Vagina (tissue), 2 donors: ENCODE measurements at regions not wholly inside any gene's neighbourhood (a gene's known extent, or its start where the extent isn't known, plus 50 kb on each side); places are given as distances from the start of the nearest gene placed in this dataset.

ENCODE experiments used
- POLR2A ChIP-seq, 2 donors: fragments of 450-650 bp; IDR thresholded peaks; one replicate each; pipeline ENCODE4 v1.6.1; 2017; ENCODE audit warnings: antibody characterized with exemption in 2 of 2, mild to moderate bottlenecking in 2 of 2, moderate library complexity in 2 of 2
- POLR2AphosphoS5 ChIP-seq, 2 donors: sonication (generic); formaldehyde crosslinking; IDR thresholded peaks; one replicate each; pipeline ENCODE4 v1.9.0; 2017; ENCODE audit warnings: antibody characterized with exemption in 2 of 2, mild to moderate bottlenecking in 2 of 2, low read depth in 1 of 2; ENCODE audit not compliant: insufficient read depth in 1 of 2
- TF ChIP-seq, protein P1 (sequence below), 3 experiments: fragments of 450-650 bp in 2 of 3; fragments of 200-600 bp in 1 of 3; sonication (generic) in 1 of 3; IDR thresholded peaks; one replicate each; pipeline ENCODE4 v1.5.1; 2017 to 2019; ENCODE audit warnings: antibody characterized with exemption in 3 of 3, mild to moderate bottlenecking in 2 of 3, moderate library complexity in 2 of 3

DNA sequence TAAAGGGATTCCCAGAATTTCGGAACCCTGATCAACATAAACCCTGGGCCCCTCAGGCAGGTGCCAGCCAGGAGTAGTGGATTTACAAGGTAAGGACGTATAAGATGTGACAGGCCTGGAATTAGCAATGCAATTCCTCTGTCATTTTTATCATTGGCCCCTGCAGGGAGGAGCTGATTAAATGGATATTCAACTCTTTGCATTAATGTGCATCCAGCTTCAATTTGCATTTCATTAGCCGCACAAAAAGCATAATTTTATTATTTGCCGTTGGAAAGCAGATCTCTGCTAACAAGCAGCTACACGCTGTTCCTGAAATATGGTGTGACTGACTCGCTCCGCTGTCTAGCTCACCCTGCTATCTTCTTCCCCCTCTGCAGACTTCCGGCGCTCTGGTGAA is 195.8 kb downstream of the RPS24 start:
- TF ChIP-seq, protein P1, sequence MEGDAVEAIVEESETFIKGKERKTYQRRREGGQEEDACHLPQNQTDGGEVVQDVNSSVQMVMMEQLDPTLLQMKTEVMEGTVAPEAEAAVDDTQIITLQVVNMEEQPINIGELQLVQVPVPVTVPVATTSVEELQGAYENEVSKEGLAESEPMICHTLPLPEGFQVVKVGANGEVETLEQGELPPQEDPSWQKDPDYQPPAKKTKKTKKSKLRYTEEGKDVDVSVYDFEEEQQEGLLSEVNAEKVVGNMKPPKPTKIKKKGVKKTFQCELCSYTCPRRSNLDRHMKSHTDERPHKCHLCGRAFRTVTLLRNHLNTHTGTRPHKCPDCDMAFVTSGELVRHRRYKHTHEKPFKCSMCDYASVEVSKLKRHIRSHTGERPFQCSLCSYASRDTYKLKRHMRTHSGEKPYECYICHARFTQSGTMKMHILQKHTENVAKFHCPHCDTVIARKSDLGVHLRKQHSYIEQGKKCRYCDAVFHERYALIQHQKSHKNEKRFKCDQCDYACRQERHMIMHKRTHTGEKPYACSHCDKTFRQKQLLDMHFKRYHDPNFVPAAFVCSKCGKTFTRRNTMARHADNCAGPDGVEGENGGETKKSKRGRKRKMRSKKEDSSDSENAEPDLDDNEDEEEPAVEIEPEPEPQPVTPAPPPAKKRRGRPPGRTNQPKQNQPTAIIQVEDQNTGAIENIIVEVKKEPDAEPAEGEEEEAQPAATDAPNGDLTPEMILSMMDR (IDR thresholded peaks at IDR 0.05), result no peak
- TF ChIP-seq POLR2AphosphoS5 (IDR thresholded peaks at IDR 0.05; ENCODE audit: insufficient read depth in 1 of 2, low read depth in 1 of 2) (no peak), POLR2A (IDR thresholded peaks at IDR 0.05) (no peak)
